ENCODE measurements at regions not wholly inside any gene's neighbourhood (a gene's known extent, or its start where the extent isn't known, plus 50 kb on each side); places are given as distances from the start of the nearest gene placed in this dataset.

- no peaks in the 10 kb centered on the region for H3K27me3 ChIP-seq (replicated peaks; ENCODE audit: insufficient read depth, low read depth, low read length, poor library complexity)
- H3K9me3 ChIP-seq (ENCODE audit: low read depth, low read length, poor library complexity, severe bottlenecking) = no peaks in the 10 kb centered on the region
- no TSS peak for BruUV-seq (replicated peaks)
- intact Hi-C loops (cut with micrococcal nuclease; ENCODE audit: unreplicated experiment) = no loop called here
- H3K36me3 ChIP-seq (ENCODE audit: insufficient read depth, low read length, poor library complexity, severe bottlenecking) = no peaks in the 10 kb centered on the region
- POLR2A ChIA-PET (ENCODE audit: low non-redundant PET) = no interaction called here
- H3K4me3 ChIP-seq (ENCODE audit: low read depth, low read length, poor library complexity, severe bottlenecking) = no peak overlapping the region
- CTCF ChIA-PET = no interaction called here
- DNase-seq (ENCODE audit: low spot score) = no peak
- TF ChIP-seq CTCF (conservative IDR thresholded peaks at IDR 0.05; ENCODE audit: low read depth, low read length) = no peak
- no peak for TF ChIP-seq EZH2 (IDR thresholded peaks at IDR 0.05; ENCODE audit: borderline replicate concordance, low read depth, low read length, poor library complexity, severe bottlenecking)
- no peak overlapping the region for H3K27ac ChIP-seq (ENCODE audit: low read depth, low read length, poor library complexity, severe bottlenecking)
- H3K4me1 ChIP-seq (ENCODE audit: insufficient read depth, low read length, poor library complexity, severe bottlenecking) = no peaks in the 10 kb centered on the region
Observed at GRCh38 chr14:89503431-89503996, 86.5 kb upstream of the FOXN3 start.

DNA sequence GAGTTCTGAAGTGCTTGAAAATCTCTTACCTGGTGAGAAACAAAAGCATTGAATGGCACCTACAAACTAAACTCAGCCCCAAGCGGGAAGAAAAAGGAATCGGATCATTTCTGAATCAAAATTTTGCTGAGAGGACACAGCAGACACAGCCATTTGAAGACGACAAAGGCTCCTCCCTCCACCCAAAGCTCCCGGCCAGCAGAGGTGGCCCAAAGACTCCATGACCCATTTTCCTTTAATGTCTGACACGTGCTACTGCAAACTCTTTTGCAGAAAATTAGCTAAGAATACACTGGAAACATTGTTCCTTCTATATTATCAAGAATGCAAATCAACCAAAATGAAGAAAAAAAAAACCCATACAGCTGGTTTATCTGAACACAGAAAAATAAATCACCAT is 85.9 kb upstream of the FOXN3 start:
- Histone ChIP-seq H3K27me3 (replicated peaks; ENCODE audit: insufficient read depth, low read depth, low read length, poor library complexity) (no peaks in the 10 kb centered on the region), H3K9me3 (ENCODE audit: low read depth, low read length, poor library complexity, severe bottlenecking) (no peaks in the 10 kb centered on the region), H3K4me1 (ENCODE audit: insufficient read depth, low read length, poor library complexity, severe bottlenecking) (no peaks in the 10 kb centered on the region), H3K4me3 (ENCODE audit: low read depth, low read length, poor library complexity, severe bottlenecking) (no peak overlapping the region), H3K27ac (ENCODE audit: low read depth, low read length, poor library complexity, severe bottlenecking) (no peak overlapping the region), H3K36me3 (ENCODE audit: insufficient read depth, low read length, poor library complexity, severe bottlenecking) (no peaks in the 10 kb centered on the region)
- ChIA-PET POLR2A (ENCODE audit: low non-redundant PET) (no interaction called here), CTCF (no interaction called here)
- no TSS peak for BruUV-seq (replicated peaks)
- intact Hi-C loops (cut with micrococcal nuclease; ENCODE audit: unreplicated experiment) = no loop called here
- DNase-seq (ENCODE audit: low spot score) = no peak
- TF ChIP-seq CTCF (conservative IDR thresholded peaks at IDR 0.05; ENCODE audit: low read depth, low read length) (no peak), EZH2 (IDR thresholded peaks at IDR 0.05; ENCODE audit: borderline replicate concordance, low read depth, low read length, poor library complexity, severe bottlenecking) (no peak)

GRCh38 chr14:89501381-89501780 is 84.3 kb upstream of the FOXN3 start:
- ChIA-PET CTCF (no interaction called here), POLR2A (ENCODE audit: low non-redundant PET) (no interaction called here)
- no peaks in the 10 kb centered on the region for H3K27me3 ChIP-seq (replicated peaks; ENCODE audit: insufficient read depth, low read depth, low read length, poor library complexity)
- BruUV-seq (replicated peaks) = no TSS peak
- no peak overlapping the region for H3K4me3 ChIP-seq (ENCODE audit: low read depth, low read length, poor library complexity, severe bottlenecking)
- H3K36me3 ChIP-seq (ENCODE audit: insufficient read depth, low read length, poor library complexity, severe bottlenecking) = no peaks in the 10 kb centered on the region
- H3K9me3 ChIP-seq (ENCODE audit: low read depth, low read length, poor library complexity, severe bottlenecking) = no peaks in the 10 kb centered on the region
- H3K27ac ChIP-seq (ENCODE audit: low read depth, low read length, poor library complexity, severe bottlenecking) = no peak overlapping the region
- intact Hi-C loops (cut with micrococcal nuclease; ENCODE audit: unreplicated experiment) = no loop called here
- no peaks in the 10 kb centered on the region for H3K4me1 ChIP-seq (ENCODE audit: insufficient read depth, low read length, poor library complexity, severe bottlenecking)
- no peak for DNase-seq (ENCODE audit: low spot score)
- TF ChIP-seq EZH2 (IDR thresholded peaks at IDR 0.05; ENCODE audit: borderline replicate concordance, low read depth, low read length, poor library complexity, severe bottlenecking) = no peak

DNA sequence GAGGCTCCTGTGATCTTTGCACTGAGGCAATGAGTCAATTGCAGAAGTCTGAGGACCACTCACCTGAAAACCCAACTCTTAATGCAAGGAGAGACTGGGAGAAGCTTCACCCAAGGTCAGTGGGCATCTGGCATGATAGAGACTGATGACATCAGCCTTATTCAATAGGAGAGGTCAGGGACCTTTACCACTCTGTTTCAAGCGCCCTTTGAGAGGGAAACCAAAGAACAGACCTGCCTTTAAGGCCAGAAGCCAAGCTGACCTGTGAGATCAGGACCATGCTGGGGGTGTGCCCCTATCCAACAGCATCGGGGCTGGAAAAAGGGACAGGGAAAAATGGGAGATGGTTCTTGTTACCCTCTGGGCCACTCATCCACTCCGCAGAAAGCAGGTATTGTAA is 83.3 kb upstream of the FOXN3 start:
- no TSS peak for BruUV-seq (replicated peaks)
- TF ChIP-seq EZH2 (IDR thresholded peaks at IDR 0.05; ENCODE audit: borderline replicate concordance, low read depth, low read length, poor library complexity, severe bottlenecking) (no peak), CTCF (conservative IDR thresholded peaks at IDR 0.05; ENCODE audit: low read depth, low read length) (no peak)
- ChIA-PET POLR2A (ENCODE audit: low non-redundant PET) (no interaction called here), CTCF (no interaction called here)
- Histone ChIP-seq H3K9me3 (ENCODE audit: low read depth, low read length, poor library complexity, severe bottlenecking) (no peaks in the 10 kb centered on the region), H3K27ac (ENCODE audit: low read depth, low read length, poor library complexity, severe bottlenecking) (no peak overlapping the region), H3K36me3 (ENCODE audit: insufficient read depth, low read length, poor library complexity, severe bottlenecking) (no peaks in the 10 kb centered on the region), H3K4me1 (ENCODE audit: insufficient read depth, low read length, poor library complexity, severe bottlenecking) (no peaks in the 10 kb centered on the region), H3K4me3 (ENCODE audit: low read depth, low read length, poor library complexity, severe bottlenecking) (no peak overlapping the region), H3K27me3 (replicated peaks; ENCODE audit: insufficient read depth, low read depth, low read length, poor library complexity) (no peaks in the 10 kb centered on the region)
- DNase-seq (ENCODE audit: low spot score) = no peak
- intact Hi-C loops (cut with micrococcal nuclease; ENCODE audit: unreplicated experiment) = no loop called here
